WTC11 (cell line): ENCODE measurements at regions not wholly inside any gene's neighbourhood (a gene's known extent, or its start where the extent isn't known, plus 50 kb on each side); places are given as distances from the start of the nearest gene placed in this dataset.

Experiments used
- AFF4 ChIP-seq: sonication (generic); formaldehyde crosslinking; IDR thresholded peaks from 2 replicates; pipeline ENCODE4 v1.8.1; 2023; ENCODE audit warnings: mild to moderate bottlenecking, missing genetic modification reagents, borderline replicate concordance
- AR ChIP-seq: fragments of 250-450 bp; sonication (Bioruptor Pico); IDR thresholded peaks from 2 replicates; pipeline ENCODE4 v1.9.0; 2021; ENCODE audit warnings: mild to moderate bottlenecking
- CTCF ChIP-seq: fragments of 200-600 bp; IDR thresholded peaks from 2 replicates; pipeline ENCODE4 v1.8.0; 2022; ENCODE audit warnings: antibody characterized with exemption
- MAX ChIP-seq: sonication (generic); formaldehyde crosslinking; IDR thresholded peaks from 2 replicates; pipeline ENCODE4 v1.8.0; 2022; ENCODE audit warnings: mild to moderate bottlenecking, missing genetic modification reagents

GRCh38 chr4:181364504-181364903, 878.7 kb upstream of the TENM3 start:
- no peak for TF ChIP-seq CTCF
- no peak for TF ChIP-seq AR (CRISPR knock-in tag)
- no peak for TF ChIP-seq AFF4 (CRISPR knock-in tag)
- TF ChIP-seq MAX (CRISPR knock-in tag), result no peak
